22Rv1 (cell line): ENCODE measurements at regions not wholly inside any gene's neighbourhood (a gene's known extent, or its start where the extent isn't known, plus 50 kb on each side); places are given as distances from the start of the nearest gene placed in this dataset.

Experiments used
- H3K27ac ChIP-seq: fragments of 450-650 bp; 2 replicates; pipeline ENCODE4 v1.5.1; 2017
- ZFX ChIP-seq: fragments of 450-650 bp; IDR thresholded peaks from 2 replicates; pipeline ENCODE4 v1.6.1; 2017; ENCODE audit warnings: antibody characterized with exemption, borderline replicate concordance
- TF ChIP-seq, protein P1 (sequence below): fragments of 450-650 bp; IDR thresholded peaks from 2 replicates; pipeline ENCODE4 v1.5.1; 2017; ENCODE audit warnings: mild to moderate bottlenecking

DNA sequence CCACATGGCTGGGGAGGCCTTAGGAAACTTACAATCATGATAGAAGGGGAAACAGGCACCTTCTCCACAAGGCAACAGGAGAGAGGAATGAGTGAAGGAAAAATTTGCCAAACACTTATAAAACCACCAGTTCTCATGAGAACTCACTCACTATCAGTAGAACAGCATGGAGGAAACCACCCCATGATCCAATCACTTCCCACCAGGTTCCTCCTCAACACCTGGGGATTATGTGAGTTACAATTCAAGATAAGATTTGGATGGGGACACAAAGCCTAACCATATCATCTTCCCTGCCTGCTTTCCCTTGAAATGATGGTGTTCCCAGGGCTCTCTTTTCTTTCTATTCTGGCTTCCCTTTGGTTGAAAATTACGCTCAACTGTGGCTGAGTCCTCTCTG, 262.7 kb upstream of the HABP2 start:
- TF ChIP-seq, protein P1, sequence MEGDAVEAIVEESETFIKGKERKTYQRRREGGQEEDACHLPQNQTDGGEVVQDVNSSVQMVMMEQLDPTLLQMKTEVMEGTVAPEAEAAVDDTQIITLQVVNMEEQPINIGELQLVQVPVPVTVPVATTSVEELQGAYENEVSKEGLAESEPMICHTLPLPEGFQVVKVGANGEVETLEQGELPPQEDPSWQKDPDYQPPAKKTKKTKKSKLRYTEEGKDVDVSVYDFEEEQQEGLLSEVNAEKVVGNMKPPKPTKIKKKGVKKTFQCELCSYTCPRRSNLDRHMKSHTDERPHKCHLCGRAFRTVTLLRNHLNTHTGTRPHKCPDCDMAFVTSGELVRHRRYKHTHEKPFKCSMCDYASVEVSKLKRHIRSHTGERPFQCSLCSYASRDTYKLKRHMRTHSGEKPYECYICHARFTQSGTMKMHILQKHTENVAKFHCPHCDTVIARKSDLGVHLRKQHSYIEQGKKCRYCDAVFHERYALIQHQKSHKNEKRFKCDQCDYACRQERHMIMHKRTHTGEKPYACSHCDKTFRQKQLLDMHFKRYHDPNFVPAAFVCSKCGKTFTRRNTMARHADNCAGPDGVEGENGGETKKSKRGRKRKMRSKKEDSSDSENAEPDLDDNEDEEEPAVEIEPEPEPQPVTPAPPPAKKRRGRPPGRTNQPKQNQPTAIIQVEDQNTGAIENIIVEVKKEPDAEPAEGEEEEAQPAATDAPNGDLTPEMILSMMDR = no peak
- no peak for TF ChIP-seq ZFX
- H3K27ac ChIP-seq = no peak overlapping the region

DNA sequence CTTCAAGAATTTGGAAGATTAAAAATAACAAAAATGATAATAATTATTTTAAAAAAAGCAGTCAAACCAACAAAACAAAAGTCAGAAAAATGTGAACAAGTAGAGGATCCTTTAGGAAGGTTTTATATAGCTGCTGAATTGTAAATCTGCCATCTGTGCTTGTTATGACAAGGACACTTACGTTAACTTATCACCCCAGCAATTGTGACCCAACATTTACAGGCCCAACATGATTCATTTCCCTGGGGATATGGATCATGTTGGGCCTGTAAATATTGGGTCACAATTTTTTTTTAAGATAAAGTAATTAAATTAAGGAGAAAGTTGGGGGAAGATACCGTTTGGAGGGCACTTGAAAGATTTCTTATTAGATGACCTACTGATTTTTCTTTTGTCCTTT, 261.4 kb upstream of the HABP2 start:
- H3K27ac ChIP-seq = no peak overlapping the region
- TF ChIP-seq, protein P1 = no peak
- no peak for TF ChIP-seq ZFX

DNA sequence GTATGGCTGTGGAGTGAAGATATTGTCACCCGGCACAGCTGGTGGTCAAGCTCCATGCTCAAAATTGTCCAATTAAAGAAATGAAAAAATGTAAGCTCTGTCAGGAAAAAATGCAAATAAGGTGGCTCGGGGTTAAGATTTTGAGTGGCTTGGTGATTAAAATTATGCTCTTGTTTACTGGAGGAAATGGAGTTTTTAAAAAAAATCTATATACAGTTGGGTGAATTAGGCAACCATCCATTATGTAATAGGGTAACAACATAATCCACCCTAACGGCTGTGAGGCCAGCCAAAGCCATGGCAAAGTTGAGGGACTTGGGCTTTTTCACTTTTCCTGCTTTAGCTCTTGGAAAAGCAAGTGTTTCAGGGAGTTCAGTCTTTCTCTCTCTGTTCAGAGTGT, 260.8 kb upstream of the HABP2 start:
- no peak overlapping the region for H3K27ac ChIP-seq
- TF ChIP-seq, protein P1 = no peak
- TF ChIP-seq ZFX = no peak

DNA sequence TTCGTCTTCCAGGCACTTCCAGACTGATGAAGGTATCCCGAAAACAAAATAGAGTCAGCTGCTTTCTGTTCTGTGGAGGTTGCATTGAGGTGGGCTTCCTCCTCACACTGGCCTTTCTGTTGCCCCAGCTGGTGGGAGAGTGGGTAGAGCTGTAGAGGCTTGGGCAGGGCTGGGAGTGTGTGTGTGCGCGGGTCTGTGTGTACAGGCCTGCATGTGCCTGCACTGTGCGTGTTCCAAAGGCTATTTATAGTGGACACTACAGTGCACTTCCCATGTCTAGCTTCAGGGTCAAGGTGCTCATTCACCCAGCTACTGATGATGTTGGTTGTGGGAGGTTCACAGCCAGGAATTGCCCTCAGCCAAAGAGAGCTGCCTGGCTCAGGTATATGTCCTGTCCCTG, 260.1 kb upstream of the HABP2 start:
- TF ChIP-seq, protein P1 = no peak
- TF ChIP-seq ZFX = no peak
- H3K27ac ChIP-seq = no peak overlapping the region

DNA sequence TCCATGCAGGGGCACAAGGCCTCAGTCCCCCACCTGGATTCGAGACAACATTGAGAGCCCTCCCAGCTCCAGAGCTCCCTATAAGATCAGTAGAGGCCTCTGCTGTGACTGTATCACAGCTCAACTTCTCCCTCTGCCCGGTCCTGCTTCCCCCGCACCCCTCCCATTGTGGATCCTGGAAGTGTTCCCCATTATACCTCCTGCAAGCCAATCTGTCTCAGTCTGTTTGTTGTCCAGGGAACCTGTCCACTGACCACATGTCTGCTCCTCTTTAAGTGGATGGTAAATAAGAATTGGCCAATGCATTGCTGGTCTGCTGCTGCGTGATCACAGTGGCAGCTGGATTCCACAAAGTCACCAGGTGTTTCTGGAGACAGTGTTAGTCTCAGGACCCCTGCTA, 259.7 kb upstream of the HABP2 start:
- TF ChIP-seq, protein P1 = no peak
- no peak for TF ChIP-seq ZFX
- no peak overlapping the region for H3K27ac ChIP-seq

DNA sequence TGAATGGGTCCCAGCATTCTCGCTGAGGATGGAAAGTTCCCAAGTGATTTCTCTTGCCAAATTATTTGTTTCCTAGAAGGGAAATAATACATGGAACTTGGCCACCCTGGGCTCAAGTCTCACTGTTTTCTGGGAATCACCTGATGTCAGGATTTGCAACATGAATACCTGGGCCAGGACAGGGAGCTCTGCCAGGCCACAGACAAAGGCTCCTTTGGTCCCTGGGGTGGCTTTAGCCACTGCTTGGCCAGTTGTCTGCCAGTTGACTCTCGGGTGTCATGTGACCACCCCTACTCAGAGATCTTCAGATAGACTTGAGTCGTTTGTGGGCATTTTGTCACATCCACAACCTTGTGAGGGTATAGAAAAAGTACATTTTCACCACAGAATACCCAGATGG, 258.0 kb upstream of the HABP2 start:
- TF ChIP-seq ZFX = no peak
- TF ChIP-seq, protein P1 = no peak

DNA sequence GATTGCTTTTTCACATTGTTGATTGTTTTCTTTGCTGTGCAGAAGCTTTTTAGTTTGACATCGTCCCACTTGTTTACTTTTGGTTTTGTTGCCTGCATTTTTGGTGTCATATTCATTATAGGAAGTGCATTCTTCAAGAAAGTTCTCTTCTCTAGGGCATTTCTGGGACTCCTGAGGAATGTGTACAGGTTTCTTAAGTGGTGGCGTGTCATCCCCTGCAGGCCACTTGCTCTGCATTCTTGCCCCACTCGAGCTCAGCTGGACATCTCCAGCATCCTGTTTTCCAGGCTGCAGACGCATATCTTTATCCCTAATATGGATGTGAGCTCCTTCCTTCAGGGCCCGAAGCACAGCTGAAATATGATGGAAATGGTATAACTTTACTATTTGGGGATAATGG, 255.6 kb upstream of the HABP2 start:
- TF ChIP-seq, protein P1 = no peak
- no peak for TF ChIP-seq ZFX
- no peak overlapping the region for H3K27ac ChIP-seq

More for the DNA sequence above, 258.0 kb upstream of the HABP2 start:
- H3K27ac ChIP-seq = no peak overlapping the region
